HG03575 (cell line): ENCODE measurements at regions not wholly inside any gene's neighbourhood (a gene's known extent, or its start where the extent isn't known, plus 50 kb on each side); places are given as distances from the start of the nearest gene placed in this dataset.

ENCODE experiments used
- ATAC-seq: cut with Tn5 transposase; IDR thresholded peaks from one replicate; pipeline ENCODE4 v1.9.1; 2021; ENCODE audit not compliant: unreplicated experiment, insufficient number of reproducible peaks, low FRiP score; ENCODE audit errors: extremely low read depth

DNA sequence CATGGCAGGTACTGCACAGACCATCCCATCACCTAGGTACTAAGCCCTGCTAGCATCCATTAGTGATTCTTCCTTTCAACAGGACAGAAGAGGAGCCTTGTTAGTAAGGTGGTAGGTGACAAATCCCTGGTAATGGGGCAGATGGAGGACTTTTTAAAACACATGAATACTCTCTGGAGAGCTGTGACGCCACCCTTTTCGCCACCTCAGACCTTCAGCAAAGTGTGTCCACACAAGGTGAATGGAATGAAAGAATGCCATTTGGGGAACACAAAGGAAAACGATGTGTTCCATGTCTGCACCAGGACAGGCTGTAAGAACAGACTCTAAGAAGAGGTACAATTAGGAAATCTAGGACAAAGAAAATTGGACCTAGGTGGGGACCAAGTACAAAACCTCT is 110.5 kb upstream of the CARMIL1 start:
- no peak for ATAC-seq

- no peak for ATAC-seq
These were observed 109.6 kb upstream of the CARMIL1 start for GRCh38 chr6:25169553-25169952.

- ATAC-seq = no peak
These were observed 109.2 kb upstream of the CARMIL1 start for GRCh38 chr6:25169961-25170360.

DNA sequence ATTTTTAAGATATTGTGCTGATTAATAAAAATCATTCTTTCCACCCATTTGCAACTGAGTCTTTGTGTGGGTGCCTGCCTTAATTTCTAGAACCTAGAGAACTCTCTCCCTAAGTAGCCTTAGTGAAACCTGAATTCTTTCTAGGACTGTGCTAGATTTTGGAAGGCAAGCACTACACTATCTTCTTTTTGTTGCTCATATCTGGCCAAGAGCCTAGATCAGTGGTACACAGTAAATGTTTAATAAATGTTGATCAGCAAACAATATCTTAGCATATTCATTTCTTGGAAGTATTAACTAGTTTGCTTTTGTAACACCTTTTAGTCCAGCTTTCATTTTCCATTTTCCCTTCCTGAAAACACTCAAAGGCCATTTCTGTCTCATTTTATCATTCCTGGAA is 108.5 kb upstream of the CARMIL1 start:
- no peak for ATAC-seq

DNA sequence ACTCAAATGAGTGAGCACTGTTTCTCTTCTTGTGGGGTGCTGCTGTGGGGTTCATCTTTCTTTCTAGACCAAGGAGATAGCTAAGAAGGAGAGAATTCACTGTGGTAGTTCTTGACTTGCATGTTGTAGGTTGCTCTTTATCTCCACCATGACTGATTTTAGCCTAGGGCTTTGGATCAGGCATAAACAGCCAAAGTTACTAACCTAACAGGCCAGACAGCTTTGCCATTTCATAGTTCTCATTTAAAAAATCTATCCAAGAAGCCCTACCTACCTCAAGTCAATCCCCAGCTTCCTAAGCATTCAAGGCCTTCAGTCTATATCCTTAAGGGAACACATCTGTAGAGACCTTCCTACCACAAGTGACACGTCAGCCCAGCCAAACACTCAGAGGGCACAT is 107.9 kb upstream of the CARMIL1 start:
- no peak for ATAC-seq

DNA sequence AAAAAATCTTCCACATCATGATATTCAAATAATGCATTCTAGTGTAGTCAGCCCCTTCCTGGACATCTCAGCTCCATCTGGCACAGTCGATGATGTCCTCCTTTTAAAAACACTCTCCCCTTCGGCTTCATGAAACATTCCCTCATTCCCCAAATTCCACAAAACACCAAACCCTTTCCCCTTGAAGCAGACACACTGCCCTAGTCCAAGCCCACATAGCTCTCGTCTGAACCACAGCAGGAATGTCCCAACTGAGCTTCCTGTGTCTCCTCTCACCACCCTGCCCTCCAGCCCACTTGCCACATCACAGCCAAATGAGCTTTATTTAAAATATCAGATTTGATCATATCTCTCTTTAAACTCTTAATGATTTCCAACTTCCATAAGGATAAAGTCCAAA is 106.4 kb upstream of the CARMIL1 start:
- ATAC-seq = no peak

- no peak for ATAC-seq
These were observed 105.9 kb upstream of the CARMIL1 start for GRCh38 chr6:25173246-25173645.

DNA sequence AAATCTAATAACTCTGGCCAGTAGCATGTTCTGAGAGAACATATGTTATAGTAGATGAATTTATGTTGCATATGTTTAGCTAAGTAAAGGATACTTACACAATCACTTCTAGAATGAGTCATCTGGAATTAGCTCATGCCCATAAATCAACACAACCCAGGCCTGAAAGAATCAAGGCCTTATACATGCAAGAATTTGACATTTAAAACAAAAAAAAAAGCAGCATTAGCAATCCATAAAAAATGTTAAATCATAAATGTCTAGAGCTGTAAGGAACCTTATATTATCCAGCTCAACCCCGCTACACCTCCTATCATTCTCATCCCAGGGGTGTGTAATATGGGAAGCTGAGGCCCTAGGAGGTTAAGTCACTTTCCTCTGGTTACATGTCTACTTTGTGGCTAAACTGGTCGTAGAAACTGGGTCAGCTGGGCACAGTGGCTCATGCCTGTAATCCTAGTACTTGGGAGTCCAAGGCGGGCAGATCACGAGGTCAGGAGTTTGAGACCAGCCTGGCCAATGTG is 105.2 kb upstream of the CARMIL1 start:
- ATAC-seq = no peak

- no peak for ATAC-seq
These were observed 104.5 kb upstream of the CARMIL1 start for GRCh38 chr6:25174678-25175077.

GRCh38 chr6:25175196-25175595 is 104.0 kb upstream of the CARMIL1 start:
- ATAC-seq = no peak

GRCh38 chr6:25175681-25176080 is 103.5 kb upstream of the CARMIL1 start:
- ATAC-seq = no peak

DNA sequence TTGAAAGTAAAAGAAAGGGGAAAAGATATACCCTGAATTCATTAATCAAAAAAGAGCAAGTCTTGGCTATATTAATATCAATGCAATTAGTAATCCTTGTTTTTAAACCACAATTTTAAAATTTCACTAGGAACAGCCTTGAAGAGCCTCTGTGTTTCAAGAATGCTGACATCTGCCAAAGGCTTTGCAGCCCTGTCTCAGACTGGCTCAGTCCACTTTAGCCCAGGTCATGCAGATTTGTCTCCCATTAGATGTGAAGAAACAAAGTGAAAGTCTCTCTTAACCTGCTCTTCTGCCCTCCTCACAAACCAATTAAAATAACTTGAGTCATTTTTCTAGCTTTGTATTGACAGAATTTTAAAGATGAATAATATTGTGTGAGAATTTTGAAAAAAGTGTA is 102.7 kb upstream of the CARMIL1 start:
- ATAC-seq = no peak

DNA sequence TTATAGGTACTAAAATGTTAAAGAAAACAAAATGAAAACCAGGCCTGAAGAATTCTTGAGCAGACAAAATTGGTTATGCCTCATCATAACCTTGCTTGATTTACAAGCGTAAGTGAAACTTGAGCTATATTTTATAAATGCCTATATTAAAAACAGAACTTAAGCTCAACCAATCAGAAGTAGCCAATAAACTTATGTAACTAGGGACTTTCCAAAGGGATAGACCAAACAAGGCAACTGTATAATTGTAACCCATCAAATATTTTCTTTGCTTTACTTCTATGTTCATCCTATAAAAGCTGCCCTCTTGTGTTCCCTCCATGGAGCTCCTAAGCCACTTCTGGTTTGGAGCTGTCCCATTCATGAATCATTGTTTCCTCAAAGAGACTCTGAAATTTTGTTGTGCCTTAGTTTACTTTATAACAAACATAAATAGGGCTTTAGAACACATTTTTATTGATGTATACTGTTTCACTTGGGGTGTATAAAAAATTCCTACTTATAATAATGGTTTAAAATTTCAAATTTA is 101.6 kb upstream of the CARMIL1 start:
- ATAC-seq = no peak

DNA sequence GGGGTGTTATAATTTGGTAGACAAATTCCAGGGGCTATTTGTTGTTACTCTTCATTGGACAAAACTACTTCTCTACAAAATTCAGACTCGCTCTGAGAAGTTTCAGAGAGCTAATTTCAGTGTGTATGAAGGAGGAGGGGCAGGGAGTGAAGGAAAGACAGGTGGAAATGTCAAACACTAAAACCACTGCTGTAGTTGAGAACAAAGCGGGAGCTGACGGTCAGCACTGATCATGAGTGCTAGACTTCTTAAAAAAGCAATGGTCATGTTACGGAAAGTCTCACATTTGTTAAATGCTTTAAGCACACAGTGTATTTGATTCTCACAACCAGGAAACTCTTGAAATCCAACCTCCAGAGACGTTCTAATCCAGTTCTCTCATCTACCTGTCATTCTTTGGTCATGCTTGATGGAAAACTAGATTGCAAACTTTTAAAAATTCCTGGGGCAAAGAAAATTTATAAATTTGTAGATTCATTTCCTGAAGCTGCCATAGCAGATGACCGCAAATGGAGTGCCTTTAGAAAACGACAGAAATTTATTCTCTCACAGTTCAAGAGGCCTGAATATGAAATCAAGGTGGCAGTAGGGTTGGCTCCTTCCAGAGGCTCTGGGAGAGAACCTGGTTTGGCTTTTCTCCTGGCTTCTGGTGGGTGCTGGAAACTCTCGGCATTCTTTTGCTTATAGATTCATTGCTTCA is 100.7 kb upstream of the CARMIL1 start:
- ATAC-seq = no peak

DNA sequence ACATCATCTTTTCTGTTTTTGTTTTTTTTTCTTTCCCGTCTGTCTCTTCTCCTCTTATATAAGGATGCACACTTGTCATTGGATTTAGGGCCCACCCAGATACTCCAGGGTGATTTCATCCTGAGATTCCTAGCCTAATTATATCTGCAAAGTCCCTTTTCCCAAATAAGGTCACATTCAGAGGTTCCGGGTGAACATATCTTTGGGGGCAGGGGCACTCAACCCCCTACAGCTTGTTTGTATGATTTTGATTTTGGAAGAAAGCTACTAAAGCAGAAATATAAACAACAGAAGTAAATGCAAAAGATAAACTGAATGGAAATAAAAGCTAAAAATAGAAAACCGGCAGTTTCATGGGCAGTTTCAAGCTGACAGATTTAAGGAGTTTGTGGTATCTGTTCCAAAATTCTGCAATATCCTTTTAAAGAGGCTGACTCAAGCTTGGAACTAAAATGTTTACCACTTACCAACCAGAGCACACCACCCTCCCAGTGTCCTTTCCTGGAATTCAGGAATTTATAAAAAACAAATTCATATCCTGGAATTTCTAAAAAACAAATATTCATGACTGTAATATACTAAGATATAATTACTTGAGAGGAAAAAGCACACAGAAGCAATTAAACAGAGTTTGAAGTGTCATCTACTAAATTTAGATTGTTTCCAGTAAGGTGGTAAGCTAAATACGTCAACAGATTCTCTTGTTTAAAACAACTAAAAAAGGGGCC is 100.0 kb upstream of the CARMIL1 start:
- no peak for ATAC-seq

DNA sequence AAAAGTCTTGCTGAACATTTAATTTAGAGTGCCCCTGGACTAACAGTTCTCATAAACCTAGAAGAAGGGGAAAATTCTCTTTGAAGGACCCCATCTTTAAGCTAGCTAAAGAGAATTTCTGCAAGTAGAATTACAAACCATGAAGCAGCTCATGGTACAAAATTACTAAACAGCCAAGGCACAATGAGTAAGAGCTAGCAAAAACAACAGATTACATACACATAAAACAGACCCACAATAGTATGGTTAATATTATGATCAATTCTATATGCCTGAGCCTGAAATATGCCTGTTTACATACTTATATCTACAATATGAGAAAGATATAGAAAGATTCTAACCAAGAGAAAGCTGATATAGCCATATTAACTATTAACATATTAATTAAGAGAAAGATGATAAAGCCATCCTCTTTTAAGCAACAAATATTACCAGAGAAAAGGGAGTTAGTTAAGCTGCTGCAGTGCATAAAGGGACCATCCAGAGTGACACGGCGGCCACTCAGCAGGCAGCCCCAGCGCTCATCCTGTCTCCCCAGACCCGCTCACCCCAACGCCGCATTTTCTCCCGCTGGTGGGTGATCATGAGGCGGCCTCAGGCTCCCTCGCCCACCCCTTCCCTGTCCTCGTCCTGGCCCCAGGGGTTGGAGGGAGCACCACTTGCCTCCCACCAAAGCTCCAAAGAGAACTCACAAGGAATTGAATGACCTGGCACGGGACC is 98.4 kb upstream of the CARMIL1 start:
- no peak for ATAC-seq

GRCh38 chr6:25181350-25181724 is 97.8 kb upstream of the CARMIL1 start:
- no peak for ATAC-seq

DNA sequence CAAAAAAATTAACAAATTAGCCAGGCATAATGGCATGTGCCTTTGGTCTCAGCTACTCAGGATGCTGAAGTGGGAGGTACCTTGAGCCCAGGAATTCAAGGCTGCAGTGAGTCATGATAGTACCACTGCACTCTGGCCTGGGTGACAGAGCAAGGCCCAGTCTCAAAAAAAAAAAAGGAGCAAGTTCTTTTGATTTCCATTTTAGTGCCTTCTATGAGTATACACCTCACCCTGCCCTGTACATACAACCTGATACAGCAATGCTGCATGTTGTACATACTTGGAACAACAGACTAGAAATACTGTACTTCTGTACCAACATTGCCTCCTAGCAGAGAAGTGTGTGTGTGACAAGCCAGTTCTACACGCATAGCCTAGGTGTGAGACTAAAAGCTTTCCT is 97.3 kb upstream of the CARMIL1 start:
- no peak for ATAC-seq

DNA sequence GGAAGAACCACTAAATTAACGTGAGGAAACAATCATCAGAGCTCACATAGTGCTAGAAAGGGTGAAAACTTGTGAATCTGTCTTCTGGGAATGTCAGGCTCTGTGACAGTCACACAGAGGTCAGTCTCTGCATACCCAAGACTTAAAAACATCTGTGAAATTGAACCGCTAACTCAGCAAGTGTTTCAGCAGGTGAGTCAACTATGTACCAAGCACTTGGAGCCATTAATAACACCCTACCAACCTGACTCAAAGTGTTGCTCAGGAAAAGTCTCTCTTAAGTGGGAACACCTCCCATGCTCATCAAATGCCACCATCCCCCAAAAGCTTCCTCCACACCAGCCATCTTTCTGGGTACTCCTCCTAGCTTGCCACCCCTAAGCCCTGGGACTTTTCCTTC is 92.3 kb upstream of the CARMIL1 start:
- ATAC-seq = no peak

GRCh38 chr6:25188232-25188631 is 90.9 kb upstream of the CARMIL1 start:
- no peak for ATAC-seq
